Breast epithelium (tissue), 4 donors: ENCODE measurements at regions not wholly inside any gene's neighbourhood (a gene's known extent, or its start where the extent isn't known, plus 50 kb on each side); places are given as distances from the start of the nearest gene placed in this dataset.

Source experiments
- DNase-seq, 2 donors: peaks; one replicate each; pipeline ENCODE4 v3.0.0-alpha.2; 2019; ENCODE audit warnings: low spot score in 2 of 2
- H3K27ac ChIP-seq, 2 donors: fragments of 200-600 bp; sonication (generic) in 1 of 2; one replicate each; pipeline ENCODE4 v1.5.1; 2016 to 2019; ENCODE audit warnings: mild to moderate bottlenecking in 1 of 2
- H3K27me3 ChIP-seq, 2 donors: fragments of 200-600 bp; sonication (generic) in 1 of 2; one replicate each; pipeline versions ENCODE4 v1.5.1 to v1.6.0; 2017 to 2019; ENCODE audit warnings: control low read depth in 1 of 2, mild to moderate bottlenecking in 1 of 2
- H3K36me3 ChIP-seq: fragments of 200-600 bp; one replicate; pipeline ENCODE4 v1.5.1; 2019
- H3K4me1 ChIP-seq, 2 donors: fragments of 200-600 bp; sonication (generic); one replicate each; pipeline ENCODE4 v1.5.1; 2016 to 2019; ENCODE audit warnings: control low read depth in 1 of 2
- H3K4me3 ChIP-seq, 3 donors: fragments of 200-600 bp; sonication (generic); 1 replicate in 2 of 3; 2 replicates in 1 of 3; pipeline ENCODE4 v1.5.1; 2016 to 2019; ENCODE audit warnings: mild to moderate bottlenecking in 3 of 3, moderate library complexity in 2 of 3
- H3K9me3 ChIP-seq, 2 donors: fragments of 200-600 bp; sonication (generic) in 1 of 2; one replicate each; pipeline ENCODE4 v1.5.1; 2016 to 2019; ENCODE audit warnings: control low read depth in 1 of 2
- CTCF ChIP-seq, 3 donors: fragments of 450-650 bp; IDR thresholded peaks; one replicate each; pipeline ENCODE4 v1.5.1; 2016 to 2017; ENCODE audit warnings: antibody characterized with exemption in 3 of 3, mild to moderate bottlenecking in 3 of 3, moderate library complexity in 3 of 3
- POLR2A ChIP-seq: fragments of 450-650 bp; IDR thresholded peaks from one replicate; pipeline ENCODE4 v1.6.1; 2016; ENCODE audit warnings: antibody characterized with exemption, mild to moderate bottlenecking, moderate library complexity
- POLR2AphosphoS5 ChIP-seq, 3 donors: sonication (generic); formaldehyde crosslinking; IDR thresholded peaks; one replicate each; pipeline ENCODE4 v1.6.1; 2017; ENCODE audit warnings: antibody characterized with exemption in 3 of 3
- intact Hi-C: fragments of 100-400 bp; cut with DNase I; formaldehyde crosslinking; loops from one replicate; pipeline ENCODE4 v1.15.1; 2023; ENCODE audit warnings: low total_unique reads

- H3K4me1 ChIP-seq = no peaks in the 10 kb centered on the region
- no peak overlapping the region for H3K4me3 ChIP-seq
- no peak overlapping the region for H3K27ac ChIP-seq
- no peak for DNase-seq
- H3K36me3 ChIP-seq = no peaks in the 10 kb centered on the region
- no peaks in the 10 kb centered on the region for H3K9me3 ChIP-seq
- no peaks in the 10 kb centered on the region for H3K27me3 ChIP-seq
- intact Hi-C loops = no loop called here
- TF ChIP-seq POLR2A (no peak), POLR2AphosphoS5 (IDR thresholded peaks at IDR 0.05) (no peak), CTCF (IDR thresholded peaks at IDR 0.05) (no peak)
Measured at GRCh38 chr1:9451081-9451480, 88.2 kb upstream of the SLC25A33 start.

- intact Hi-C loops = no loop called here
- H3K4me1 ChIP-seq = no peaks in the 10 kb centered on the region
Measured at GRCh38 chr1:9452516-9453140, 86.6 kb upstream of the SLC25A33 start.

GRCh38 chr1:9453375-9453774 is 85.9 kb upstream of the SLC25A33 start:
- no peaks in the 10 kb centered on the region for H3K4me1 ChIP-seq
- intact Hi-C loops = no loop called here
- no peak for DNase-seq

More at GRCh38 chr1:9452516-9453140, 86.6 kb upstream of the SLC25A33 start:
- TF ChIP-seq CTCF (IDR thresholded peaks at IDR 0.05) = no peak
- no peak for TF ChIP-seq POLR2A
- no peak for TF ChIP-seq POLR2AphosphoS5 (IDR thresholded peaks at IDR 0.05)
- DNase-seq = no peak
- no peak overlapping the region for H3K4me3 ChIP-seq
- no peak overlapping the region for H3K27ac ChIP-seq
- no peaks in the 10 kb centered on the region for H3K9me3 ChIP-seq
- H3K36me3 ChIP-seq = no peaks in the 10 kb centered on the region
- no peaks in the 10 kb centered on the region for H3K27me3 ChIP-seq

GRCh38 chr1:9453779-9454418 is 85.4 kb upstream of the SLC25A33 start:
- no peaks in the 10 kb centered on the region for H3K4me1 ChIP-seq
- no peaks in the 10 kb centered on the region for H3K9me3 ChIP-seq
- H3K27ac ChIP-seq = no peak overlapping the region
- no peak overlapping the region for H3K4me3 ChIP-seq
- H3K36me3 ChIP-seq = no peaks in the 10 kb centered on the region
- DNase-seq = no peak
- TF ChIP-seq POLR2AphosphoS5 (IDR thresholded peaks at IDR 0.05) (no peak), POLR2A (no peak), CTCF (IDR thresholded peaks at IDR 0.05) (no peak)
- H3K27me3 ChIP-seq = no peaks in the 10 kb centered on the region
- intact Hi-C loops = no loop called here

More at GRCh38 chr1:9453375-9453774, 85.9 kb upstream of the SLC25A33 start:
- no peaks in the 10 kb centered on the region for H3K27me3 ChIP-seq
- no peak for TF ChIP-seq POLR2A
- TF ChIP-seq CTCF (IDR thresholded peaks at IDR 0.05) = no peak
- no peak for TF ChIP-seq POLR2AphosphoS5 (IDR thresholded peaks at IDR 0.05)
- H3K27ac ChIP-seq = no peak overlapping the region
- H3K9me3 ChIP-seq = no peaks in the 10 kb centered on the region
- H3K36me3 ChIP-seq = no peaks in the 10 kb centered on the region
- no peak overlapping the region for H3K4me3 ChIP-seq

DNA sequence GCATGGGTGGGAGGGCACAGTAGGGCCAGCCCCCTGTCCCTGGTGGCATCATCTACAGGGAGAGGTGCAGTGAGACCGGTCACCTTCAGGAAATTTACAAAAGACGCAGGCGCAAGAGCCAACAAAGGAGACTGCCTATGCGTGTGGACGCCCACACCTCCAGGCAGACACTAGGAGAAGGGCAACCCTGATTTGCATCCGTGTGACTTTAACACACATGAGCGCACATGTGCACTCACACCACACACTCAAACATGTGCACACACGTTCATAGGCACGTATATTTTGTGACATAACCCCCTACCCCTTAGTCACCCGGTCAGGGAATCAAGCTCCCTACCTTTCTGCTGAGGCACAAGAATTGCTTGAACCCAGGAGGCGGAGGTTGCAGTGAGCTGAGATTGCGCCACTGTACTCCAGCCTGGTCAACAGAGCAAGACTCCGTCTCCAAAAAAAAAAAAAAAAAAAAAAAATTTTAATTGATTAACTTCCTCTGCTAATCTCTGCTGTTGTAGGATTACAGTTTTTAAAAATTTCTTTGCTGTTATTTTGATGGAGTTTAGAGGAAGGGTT is 84.7 kb upstream of the SLC25A33 start:
- H3K27ac ChIP-seq = no peak overlapping the region
- TF ChIP-seq POLR2AphosphoS5 (IDR thresholded peaks at IDR 0.05) = no peak
- no peak for TF ChIP-seq CTCF (IDR thresholded peaks at IDR 0.05)
- no peak for TF ChIP-seq POLR2A
- DNase-seq = no peak
- H3K4me1 ChIP-seq = peaks cover 0 to 2% of the 10 kb centered on the region in 2 donors
- H3K27me3 ChIP-seq = no peaks in the 10 kb centered on the region
- no peak overlapping the region for H3K4me3 ChIP-seq
- H3K36me3 ChIP-seq = no peaks in the 10 kb centered on the region
- H3K9me3 ChIP-seq = no peaks in the 10 kb centered on the region
- intact Hi-C loops = no loop called here
